CD8-positive, alpha-beta memory T cell (primary cell): ENCODE measurements at regions not wholly inside any gene's neighbourhood (a gene's known extent, or its start where the extent isn't known, plus 50 kb on each side); places are given as distances from the start of the nearest gene placed in this dataset.

Experiments
- CTCF ChIA-PET: fragments of 350-600 bp; sonication (Branson Sonifier 250); formaldehyde crosslinking; loops from one replicate; lab custom pipeline; 2021; ENCODE audit warnings: antibody characterized with exemption; lab: Charles Lee
- POLR2A ChIA-PET: fragments of 350-600 bp; sonication (Branson Sonifier 250); formaldehyde crosslinking; loops from one replicate; lab custom pipeline; 2021; ENCODE audit warnings: antibody characterized with exemption; lab: Charles Lee
- DNase-seq, 5 donors: peaks; one replicate each; pipeline versions ENCODE4 v3.0.0 to v3.0.0-alpha.2; 2020 to 2022; ENCODE audit warnings: mixed read lengths in 1 of 5
- H3K27ac ChIP-seq: one replicate; pipeline ENCODE4 v1.7.0; 2013; ENCODE audit warnings: low read depth, mild to moderate bottlenecking, low read length, moderate library complexity
- H3K27me3 ChIP-seq: 2 replicates; pipeline ENCODE4 v1.7.0; 2013; ENCODE audit warnings: low read length, mild to moderate bottlenecking; ENCODE audit not compliant: insufficient read depth, poor library complexity, severe bottlenecking
- H3K36me3 ChIP-seq: 2 replicates; pipeline ENCODE4 v1.7.0; 2013; ENCODE audit warnings: mild to moderate bottlenecking, low read length, moderate library complexity; ENCODE audit not compliant: insufficient read depth
- H3K4me1 ChIP-seq: 2 replicates; pipeline ENCODE4 v1.7.0; 2013; ENCODE audit warnings: mild to moderate bottlenecking, low read length, moderate library complexity; ENCODE audit not compliant: insufficient read depth
- H3K4me3 ChIP-seq: 2 replicates; pipeline ENCODE4 v1.7.0; 2013; ENCODE audit warnings: mild to moderate bottlenecking, low read length
- H3K9me3 ChIP-seq: 2 replicates; pipeline ENCODE4 v1.7.0; 2013; ENCODE audit warnings: mild to moderate bottlenecking, low read length
- H3K27ac Mint-ChIP-seq, 8 donors: one replicate each; pipeline ENCODE4 v1.8.0; 2020 to 2021; ENCODE audit warnings: mixed read lengths in 8 of 8, mild to moderate bottlenecking in 6 of 8, inconsistent platforms in 3 of 8, moderate library complexity in 3 of 8
- H3K27me3 Mint-ChIP-seq, 2 donors: one replicate each; pipeline ENCODE4 v1.8.0; 2020 to 2021; ENCODE audit warnings: mixed read lengths in 2 of 2, mild to moderate bottlenecking in 1 of 2, moderate library complexity in 1 of 2
- H3K36me3 Mint-ChIP-seq, 3 donors: one replicate each; pipeline ENCODE4 v1.8.0; 2020 to 2021; ENCODE audit warnings: mixed read lengths in 3 of 3, inconsistent platforms in 1 of 3, mild to moderate bottlenecking in 1 of 3
- H3K4me1 Mint-ChIP-seq, 3 donors: one replicate each; pipeline ENCODE4 v1.8.0; 2020 to 2021; ENCODE audit warnings: mixed read lengths in 3 of 3, inconsistent platforms in 1 of 3, mild to moderate bottlenecking in 1 of 3
- H3K4me3 Mint-ChIP-seq, 7 donors: one replicate each; pipeline ENCODE4 v1.8.0; 2020 to 2021; ENCODE audit warnings: mixed read lengths in 7 of 7, mild to moderate bottlenecking in 6 of 7, moderate library complexity in 4 of 7, inconsistent platforms in 2 of 7
- H3K9me3 Mint-ChIP-seq, 5 donors: one replicate each; pipeline ENCODE4 v1.8.0; 2020 to 2022; ENCODE audit warnings: mixed read lengths in 5 of 5, mild to moderate bottlenecking in 3 of 5, moderate library complexity in 2 of 5, inconsistent platforms in 1 of 5

- Histone ChIP-seq H3K36me3 (no peaks in the 10 kb centered on the region), H3K27ac (no peak overlapping the region), H3K4me3 (no peak overlapping the region), H3K9me3 (no peaks in the 10 kb centered on the region), H3K27me3 (no peaks in the 10 kb centered on the region), H3K4me1 (no peaks in the 10 kb centered on the region)
- Mint-ChIP-seq H3K36me3 (no peaks in the 10 kb centered on the region), H3K27me3 (peaks cover 10 to 28% of the 10 kb centered on the region in 2 donors), H3K27ac (no peak overlapping the region), H3K9me3 (peaks cover 0 to 3% (median 0%) of the 10 kb centered on the region in 5 donors), H3K4me1 (no peaks in the 10 kb centered on the region), H3K4me3 (no peak overlapping the region)
- CTCF ChIA-PET = no interaction called here
- no peak for DNase-seq
- POLR2A ChIA-PET = no interaction called here
Observed at GRCh38 chr2:88318071-88318955, 134.2 kb downstream of the FOXI3 start.

- CTCF ChIA-PET = no interaction called here
- no peaks in the 10 kb centered on the region for H3K4me1 Mint-ChIP-seq
- H3K27me3 ChIP-seq = no peaks in the 10 kb centered on the region
- H3K9me3 ChIP-seq = no peaks in the 10 kb centered on the region
- H3K4me1 ChIP-seq = no peaks in the 10 kb centered on the region
- H3K36me3 ChIP-seq = no peaks in the 10 kb centered on the region
- no peak overlapping the region for H3K4me3 Mint-ChIP-seq
- POLR2A ChIA-PET = no interaction called here
- no peak for DNase-seq
- H3K27me3 Mint-ChIP-seq = peaks cover 8 to 24% of the 10 kb centered on the region in 2 donors
- no peak overlapping the region for H3K4me3 ChIP-seq
- no peak overlapping the region for H3K27ac ChIP-seq
- H3K9me3 Mint-ChIP-seq = peaks cover 2 to 10% (median 5%) of the 10 kb centered on the region in 5 donors
- no peak overlapping the region for H3K27ac Mint-ChIP-seq
- peaks cover 0 to 9% (median 0%) of the 10 kb centered on the region in 3 donors for H3K36me3 Mint-ChIP-seq
Observed at GRCh38 chr2:88310787-88311186, 140.6 kb downstream of the THNSL2 start.

GRCh38 chr2:88307817-88308216 is 137.7 kb downstream of the THNSL2 start:
- peaks cover 4 to 13% (median 6%) of the 10 kb centered on the region in 5 donors for H3K9me3 Mint-ChIP-seq
- H3K4me3 Mint-ChIP-seq = no peak overlapping the region
- peaks cover 0 to 9% (median 0%) of the 10 kb centered on the region in 3 donors for H3K36me3 Mint-ChIP-seq
- H3K9me3 ChIP-seq = no peaks in the 10 kb centered on the region
- no peak overlapping the region for H3K27ac ChIP-seq
- H3K27me3 Mint-ChIP-seq = peaks cover 10 to 41% of the 10 kb centered on the region in 2 donors
- H3K36me3 ChIP-seq = no peaks in the 10 kb centered on the region
- CTCF ChIA-PET = interaction anchor here (0.7 to 1.7 kb wide), 5 partner anchors 43 to 116 kb away, joined by 3 to 6 read pairs (median 3); no protein-coding TSS in a partner anchor
- POLR2A ChIA-PET = no interaction called here
- H3K4me1 Mint-ChIP-seq = no peaks in the 10 kb centered on the region
- H3K27ac Mint-ChIP-seq = no peak overlapping the region
- H3K4me3 ChIP-seq = no peak overlapping the region
- H3K27me3 ChIP-seq = no peaks in the 10 kb centered on the region
- DNase-seq = no peak
- no peaks in the 10 kb centered on the region for H3K4me1 ChIP-seq

GRCh38 chr2:88303865-88304264 is 133.7 kb downstream of the THNSL2 start:
- CTCF ChIA-PET = no interaction called here
- peaks cover 0 to 4% (median 3%) of the 10 kb centered on the region in 5 donors for H3K9me3 Mint-ChIP-seq
- no peak overlapping the region for H3K4me3 Mint-ChIP-seq
- no peaks in the 10 kb centered on the region for H3K4me1 ChIP-seq
- POLR2A ChIA-PET = no interaction called here
- no peaks in the 10 kb centered on the region for H3K9me3 ChIP-seq
- no peaks in the 10 kb centered on the region for H3K36me3 Mint-ChIP-seq
- H3K27me3 Mint-ChIP-seq = peaks cover 10 to 37% of the 10 kb centered on the region in 2 donors
- H3K4me3 ChIP-seq = no peak overlapping the region
- no peak for DNase-seq
- H3K4me1 Mint-ChIP-seq = no peaks in the 10 kb centered on the region
- no peak overlapping the region for H3K27ac ChIP-seq
- no peak overlapping the region for H3K27ac Mint-ChIP-seq
- H3K27me3 ChIP-seq = no peaks in the 10 kb centered on the region
- H3K36me3 ChIP-seq = no peaks in the 10 kb centered on the region

GRCh38 chr2:88296247-88296646 is 126.1 kb downstream of the THNSL2 start:
- Histone ChIP-seq H3K36me3 (no peaks in the 10 kb centered on the region), H3K9me3 (no peaks in the 10 kb centered on the region), H3K4me1 (no peaks in the 10 kb centered on the region), H3K27me3 (no peaks in the 10 kb centered on the region), H3K27ac (no peak overlapping the region), H3K4me3 (no peak overlapping the region)
- Mint-ChIP-seq H3K4me3 (no peak overlapping the region), H3K27me3 (peaks cover 0 to 5% of the 10 kb centered on the region in 2 donors), H3K36me3 (no peaks in the 10 kb centered on the region), H3K4me1 (peaks cover 0 to 2% (median 0%) of the 10 kb centered on the region in 3 donors), H3K9me3 (no peaks in the 10 kb centered on the region), H3K27ac (no peak overlapping the region)
- ChIA-PET POLR2A (no interaction called here), CTCF (no interaction called here)
- DNase-seq = no peak

GRCh38 chr2:88283886-88284592 is 113.9 kb downstream of the THNSL2 start:
- H3K4me3 Mint-ChIP-seq = peak overlapping the region in 1 of 7 donors; percentile 32
- Histone ChIP-seq H3K4me1 (no peaks in the 10 kb centered on the region), H3K36me3 (no peaks in the 10 kb centered on the region), H3K27me3 (no peaks in the 10 kb centered on the region), H3K9me3 (no peaks in the 10 kb centered on the region), H3K27ac (no peak overlapping the region), H3K4me3 (no peak overlapping the region)
- peaks cover 9 to 42% of the 10 kb centered on the region in 2 donors for H3K27me3 Mint-ChIP-seq
- CTCF ChIA-PET = no interaction called here
- no peaks in the 10 kb centered on the region for H3K9me3 Mint-ChIP-seq
- H3K27ac Mint-ChIP-seq = no peak overlapping the region
- DNase-seq = no peak
- H3K4me1 Mint-ChIP-seq = peaks cover 5 to 7% (median 7%) of the 10 kb centered on the region in 3 donors
- no peaks in the 10 kb centered on the region for H3K36me3 Mint-ChIP-seq
- POLR2A ChIA-PET = no interaction called here

GRCh38 chr2:88281302-88282217 is 111.4 kb downstream of the THNSL2 start:
- DNase-seq = no peak
- Mint-ChIP-seq H3K27me3 (peaks cover 9 to 47% of the 10 kb centered on the region in 2 donors), H3K4me3 (peak overlapping the region in 2 of 7 donors; percentile 4 to 8), H3K27ac (peak overlapping the region in 5 of 8 donors; percentile 5 to 56 (median 19)), H3K36me3 (no peaks in the 10 kb centered on the region), H3K9me3 (no peaks in the 10 kb centered on the region), H3K4me1 (peaks cover 5 to 7% (median 7%) of the 10 kb centered on the region in 3 donors)
- Histone ChIP-seq H3K27me3 (no peaks in the 10 kb centered on the region), H3K4me1 (no peaks in the 10 kb centered on the region), H3K27ac (no peak overlapping the region), H3K4me3 (no peak overlapping the region), H3K36me3 (no peaks in the 10 kb centered on the region), H3K9me3 (no peaks in the 10 kb centered on the region)
- POLR2A ChIA-PET = no interaction called here
- CTCF ChIA-PET = interaction anchor here (1.1 to 1.2 kb wide), 2 partner anchors 15 to 27 kb away, joined by 3 read pairs; no protein-coding TSS in a partner anchor
